Muscle of back (tissue), 3 donors: ENCODE measurements at regions not wholly inside any gene's neighbourhood (a gene's known extent, or its start where the extent isn't known, plus 50 kb on each side); places are given as distances from the start of the nearest gene placed in this dataset.
"Not testable (repeated sequence)": the region's sequence is repeated elsewhere in the genome, so short reads cannot be mapped to it uniquely, and the experiment has no call there.

Experiments
- DNase-seq, 3 donors: peaks; one replicate each; pipeline versions ENCODE4 v3.0.0 to v3.0.0-alpha.2; 2013

DNA sequence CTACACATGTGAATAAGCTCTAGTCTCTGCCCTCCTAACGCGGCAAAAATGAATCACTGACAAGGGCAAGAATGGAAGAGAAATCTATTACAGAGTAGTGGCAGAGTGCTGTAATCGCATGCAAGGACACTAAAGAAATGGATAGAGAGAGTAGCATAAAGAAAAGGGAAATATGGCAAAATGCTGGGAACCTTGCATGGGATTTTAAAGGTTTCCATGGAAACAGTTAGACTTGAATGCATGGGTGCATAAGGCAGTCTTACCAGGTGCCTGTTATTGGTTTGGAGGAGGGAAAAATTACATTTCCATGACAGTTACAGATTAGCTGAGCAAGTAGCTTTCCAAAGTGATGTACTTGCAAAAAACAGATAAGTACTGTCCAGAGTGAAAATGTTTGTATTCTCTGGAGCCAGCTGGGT lies 233.4 kb downstream of the PTN start:
- peak in 1 of 3 donors; percentile 33 for DNase-seq

DNA sequence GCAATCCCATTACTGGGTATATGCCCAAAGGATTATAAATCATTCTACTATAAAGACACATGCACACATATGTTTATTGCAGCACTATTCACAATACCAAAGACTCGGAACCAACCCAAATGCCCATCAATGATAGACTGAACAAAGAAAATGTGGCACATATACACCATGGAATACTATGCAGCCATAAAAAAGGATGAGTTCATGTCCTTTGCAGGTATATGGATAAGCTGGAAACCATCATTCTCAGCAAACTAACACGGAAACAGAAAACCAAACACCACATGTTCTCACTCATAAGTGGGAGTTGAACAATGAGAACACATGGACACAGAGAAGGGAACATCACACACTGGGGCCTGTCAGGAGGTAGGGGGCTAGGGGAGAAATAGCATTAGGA lies 235.7 kb downstream of the PTN start:
- not testable (repeated sequence) for DNase-seq

DNA sequence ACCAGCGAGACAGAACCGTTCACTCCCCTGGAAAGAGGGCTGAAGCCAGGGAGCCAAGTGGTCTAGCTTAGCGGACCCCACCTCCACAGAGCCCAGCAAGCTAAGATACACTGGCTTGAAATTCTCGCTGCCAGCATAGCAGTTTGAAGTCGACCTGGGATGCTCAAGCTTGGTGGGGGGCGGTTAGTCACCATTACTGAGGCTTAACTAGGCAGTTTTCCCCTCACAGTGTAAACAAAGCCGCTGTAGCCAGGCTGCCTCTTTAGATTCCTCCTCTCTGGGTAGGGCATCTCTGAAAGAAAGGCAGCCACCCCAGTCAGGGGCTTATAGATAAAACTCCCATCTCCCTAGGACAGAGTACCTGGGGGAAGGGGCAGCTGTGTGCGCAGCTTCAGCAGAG lies 235.1 kb downstream of the CHRM2 start:
- not testable (repeated sequence) for DNase-seq

DNA sequence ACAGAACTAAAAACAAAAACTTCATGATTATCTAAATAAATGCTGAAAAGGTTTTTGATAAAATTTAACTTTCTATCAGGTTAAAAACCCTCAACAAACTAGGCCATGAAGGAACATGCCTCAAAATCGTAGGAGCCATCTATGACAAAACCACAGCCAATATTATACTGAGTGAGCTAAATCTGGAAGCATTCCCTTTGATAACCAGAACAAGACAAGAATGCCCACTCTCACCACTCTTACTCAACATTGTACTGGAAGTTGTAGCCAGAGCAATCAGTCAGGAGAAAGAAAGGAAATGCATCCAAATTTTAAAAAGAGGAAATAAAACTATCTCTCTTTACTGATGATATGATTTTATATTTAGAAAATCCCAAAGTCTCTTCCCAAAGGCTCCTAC lies 228.7 kb downstream of the CHRM2 start:
- no peak for DNase-seq

DNA sequence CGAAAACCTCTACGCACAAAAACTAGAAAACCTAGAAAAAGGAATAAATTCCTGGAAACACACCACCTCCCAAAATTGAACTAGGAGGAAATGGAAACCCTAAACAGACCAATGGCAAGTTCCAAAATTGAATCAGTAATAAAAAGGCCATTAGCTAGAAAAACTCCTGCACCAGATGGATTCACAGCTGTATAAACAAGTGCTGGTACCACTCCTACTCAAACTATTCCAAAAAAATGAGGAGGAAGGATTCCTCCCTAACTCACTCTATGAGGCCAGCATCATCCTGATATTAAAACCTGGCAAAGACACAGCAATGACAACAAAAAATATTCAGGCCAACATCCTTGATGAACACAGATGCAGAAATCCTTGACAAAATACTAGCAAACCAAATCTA lies 228.2 kb downstream of the CHRM2 start:
- DNase-seq = peak in 1 of 3 donors; percentile 17

DNA sequence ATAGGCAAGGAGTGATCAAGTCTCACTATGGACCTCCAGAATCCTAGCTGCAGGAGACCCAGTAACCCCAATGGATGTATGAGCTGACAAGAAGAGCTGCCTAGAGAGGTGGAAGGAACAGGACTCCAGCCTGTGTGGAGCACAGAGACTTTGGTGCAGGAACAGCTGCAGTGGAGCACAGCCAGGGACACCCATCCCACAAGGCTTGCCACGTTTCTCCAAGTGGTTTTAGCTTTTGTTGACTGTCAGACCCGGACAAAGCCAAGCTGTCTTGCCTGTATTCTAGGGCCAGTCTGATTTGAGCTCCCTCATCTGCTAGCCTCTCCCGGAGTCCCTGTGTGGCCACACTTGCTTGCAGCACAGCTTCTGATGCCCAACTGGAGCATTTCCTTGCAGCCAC lies 224.7 kb downstream of the CHRM2 start:
- no peak for DNase-seq

DNA sequence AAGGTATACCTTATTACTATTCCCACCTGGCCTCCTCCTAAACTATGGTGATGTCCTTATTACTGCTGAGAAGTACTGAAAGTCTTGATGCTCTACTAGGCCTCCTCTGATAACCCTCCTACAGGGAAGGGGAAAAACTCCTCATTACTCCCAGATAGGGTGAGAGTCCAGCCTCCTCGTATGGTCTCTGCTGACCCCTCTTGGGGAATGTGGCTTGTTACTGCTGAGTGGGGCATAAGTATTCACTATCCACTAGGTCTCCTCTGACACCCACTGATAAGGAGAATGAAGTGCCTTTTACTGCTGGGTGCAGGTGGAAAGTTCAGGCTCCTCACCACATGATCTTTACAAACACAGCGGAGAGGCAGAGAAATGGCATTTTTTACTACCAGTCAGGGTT lies 222.9 kb downstream of the CHRM2 start:
- DNase-seq = no peak

DNA sequence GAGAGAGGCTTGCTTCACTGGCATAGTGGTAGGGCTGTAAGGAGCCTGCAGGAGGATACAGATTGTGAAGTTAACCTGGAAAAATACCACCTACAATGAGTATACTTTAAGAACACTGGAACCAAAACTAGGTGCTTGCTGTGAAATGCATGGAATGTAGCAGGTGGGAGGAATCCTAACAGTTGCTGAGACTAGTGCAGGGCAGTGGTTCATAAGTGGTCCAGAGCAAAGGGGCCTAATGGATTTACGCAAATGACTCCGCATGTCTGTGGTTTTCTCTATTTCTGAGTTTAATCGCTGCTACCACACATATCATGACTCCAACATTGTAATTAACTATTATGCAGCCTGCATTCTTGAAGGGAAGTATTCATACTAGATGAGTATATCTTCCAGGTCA lies 218.4 kb downstream of the CHRM2 start:
- DNase-seq = no peak

DNA sequence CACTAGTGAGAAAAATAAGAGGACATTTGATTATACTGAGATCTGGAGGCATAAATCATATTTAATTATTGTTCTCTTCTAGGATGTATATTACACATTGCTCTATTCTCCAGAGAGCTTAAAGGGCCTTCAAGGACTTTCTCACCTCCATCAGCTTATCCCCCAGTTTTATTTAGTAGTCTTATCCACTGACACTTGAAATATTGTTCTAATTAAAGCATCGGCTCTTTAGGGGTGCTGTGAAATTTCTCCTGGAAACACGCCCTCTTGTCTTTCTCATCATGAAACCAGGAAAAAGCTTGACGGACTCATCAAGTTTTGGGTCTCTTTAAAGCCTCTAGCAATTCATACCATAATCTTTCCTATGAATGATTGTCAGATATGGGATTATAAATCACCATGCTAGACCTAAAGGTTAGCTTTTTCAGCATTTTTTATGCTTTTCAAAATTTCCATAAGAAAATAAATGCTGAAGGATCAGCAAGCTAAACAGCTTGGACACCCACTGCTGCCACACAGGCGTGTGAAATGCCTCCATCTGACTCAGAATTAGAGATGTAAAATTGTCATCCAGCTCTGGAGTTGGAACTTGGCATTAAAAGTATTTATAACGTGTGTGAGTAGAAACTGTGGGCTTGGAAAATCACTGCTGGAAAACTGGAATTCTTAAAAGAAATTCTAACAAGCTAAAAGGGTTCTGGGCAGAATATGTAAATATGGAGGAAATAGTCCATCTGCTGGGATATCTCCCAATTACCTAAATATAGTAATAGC lies 216.3 kb downstream of the CHRM2 start:
- DNase-seq = peak in 1 of 3 donors; percentile 11

DNA sequence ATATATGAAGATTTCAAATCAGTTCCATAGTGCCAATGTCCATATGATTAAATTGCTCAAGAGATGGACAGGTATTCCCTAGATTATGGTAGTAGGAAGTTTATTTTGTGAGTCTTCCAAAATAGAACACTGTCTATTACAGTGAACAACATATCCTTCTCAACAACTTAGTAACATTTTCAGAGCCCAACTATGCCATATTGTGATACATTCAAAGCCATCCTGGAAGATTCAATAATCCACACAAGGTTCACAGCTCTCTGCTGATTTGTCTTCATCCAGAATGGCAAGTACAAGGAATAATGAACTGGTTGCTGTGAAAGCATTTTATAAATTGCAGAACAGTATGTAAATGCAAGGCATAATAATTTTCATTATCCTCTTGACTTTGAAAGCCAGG lies 213.9 kb downstream of the CHRM2 start:
- no peak for DNase-seq

DNA sequence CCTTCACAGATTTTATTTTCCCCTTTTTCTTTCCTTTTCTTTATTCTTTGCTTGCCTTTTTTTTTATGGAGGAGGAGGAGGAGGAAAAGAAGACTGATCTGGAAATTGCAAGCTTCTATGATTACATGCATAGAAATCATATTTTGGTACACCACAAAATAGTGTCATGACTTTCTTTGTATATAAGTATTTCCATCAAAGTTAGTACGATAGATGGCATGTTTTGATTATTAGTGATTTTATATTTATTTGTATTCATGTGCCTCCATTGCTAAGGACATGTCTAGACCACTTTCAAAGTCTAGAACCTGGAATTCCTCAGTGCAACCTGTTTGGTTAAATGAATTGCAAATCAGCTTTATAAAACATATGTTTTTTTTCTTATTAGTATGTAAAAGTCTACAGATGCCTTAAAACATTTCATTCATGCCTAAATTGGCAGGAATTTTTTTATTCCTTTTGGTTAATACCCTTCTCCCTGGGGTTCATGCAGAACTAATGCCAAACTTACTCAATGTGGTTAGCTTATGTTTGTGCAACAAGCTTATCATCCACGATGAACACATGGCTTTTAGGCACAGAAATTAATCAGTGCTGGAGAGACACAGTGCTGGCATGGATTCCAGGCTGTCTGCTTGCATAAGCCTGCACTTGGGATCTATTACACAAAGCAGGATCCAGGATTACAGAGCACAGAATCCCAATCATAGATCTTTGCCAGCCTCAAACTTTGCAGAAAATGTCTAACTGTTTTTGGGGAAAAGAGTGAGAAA lies 213.1 kb downstream of the CHRM2 start:
- peak; percentile 61 to 83 (median 80) for DNase-seq

DNA sequence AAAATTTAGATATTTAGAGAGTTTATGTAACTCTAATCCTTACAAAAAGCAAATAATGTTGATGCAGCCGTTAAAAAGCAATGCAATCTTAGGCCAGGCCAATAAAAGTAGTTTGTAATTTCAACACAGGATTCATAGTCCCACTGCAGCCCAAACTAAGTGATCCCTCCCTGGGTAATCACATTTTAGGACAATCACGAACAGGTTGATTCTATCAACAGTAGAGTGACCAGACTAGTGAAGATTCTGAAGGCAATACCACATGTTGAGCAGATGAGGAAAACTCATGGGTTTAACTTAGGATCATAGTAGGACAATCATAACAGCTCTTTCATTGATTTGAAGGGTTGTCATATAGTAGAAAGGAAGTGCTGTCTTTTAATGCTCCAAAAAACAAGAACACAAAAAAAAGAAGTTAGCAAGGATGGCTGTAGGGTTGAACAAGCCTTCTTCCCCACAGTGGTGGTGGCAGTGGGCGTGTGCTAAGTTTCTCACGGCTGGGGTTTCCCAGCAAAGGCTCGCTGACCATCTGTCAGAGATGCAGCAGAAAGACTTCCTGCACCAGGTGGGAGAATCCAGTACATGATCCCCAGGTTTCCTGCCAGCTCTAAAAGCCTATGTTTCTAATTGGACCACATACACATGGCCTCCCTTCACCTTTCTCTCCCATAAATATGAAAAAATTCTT lies 212.2 kb downstream of the CHRM2 start:
- no peak for DNase-seq

DNA sequence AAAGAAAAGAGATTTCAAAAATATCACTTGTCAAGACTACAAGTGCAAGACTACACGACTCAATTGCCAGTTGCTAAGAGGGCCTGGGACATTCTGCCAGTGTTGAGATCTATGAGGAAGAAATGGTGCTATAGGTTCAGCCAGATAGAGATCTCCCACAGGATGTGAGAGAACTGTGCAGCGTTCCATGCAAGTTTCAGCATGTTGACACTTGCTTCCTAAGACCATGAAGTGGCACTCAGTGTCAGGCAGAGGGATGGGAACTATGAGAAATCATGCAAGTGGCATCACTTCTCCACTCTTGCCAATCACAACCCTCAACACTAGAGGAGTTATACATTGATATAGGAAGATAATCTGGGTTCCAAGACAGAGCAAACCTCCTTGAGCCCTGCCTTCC lies 210.3 kb downstream of the CHRM2 start:
- DNase-seq = no peak

DNA sequence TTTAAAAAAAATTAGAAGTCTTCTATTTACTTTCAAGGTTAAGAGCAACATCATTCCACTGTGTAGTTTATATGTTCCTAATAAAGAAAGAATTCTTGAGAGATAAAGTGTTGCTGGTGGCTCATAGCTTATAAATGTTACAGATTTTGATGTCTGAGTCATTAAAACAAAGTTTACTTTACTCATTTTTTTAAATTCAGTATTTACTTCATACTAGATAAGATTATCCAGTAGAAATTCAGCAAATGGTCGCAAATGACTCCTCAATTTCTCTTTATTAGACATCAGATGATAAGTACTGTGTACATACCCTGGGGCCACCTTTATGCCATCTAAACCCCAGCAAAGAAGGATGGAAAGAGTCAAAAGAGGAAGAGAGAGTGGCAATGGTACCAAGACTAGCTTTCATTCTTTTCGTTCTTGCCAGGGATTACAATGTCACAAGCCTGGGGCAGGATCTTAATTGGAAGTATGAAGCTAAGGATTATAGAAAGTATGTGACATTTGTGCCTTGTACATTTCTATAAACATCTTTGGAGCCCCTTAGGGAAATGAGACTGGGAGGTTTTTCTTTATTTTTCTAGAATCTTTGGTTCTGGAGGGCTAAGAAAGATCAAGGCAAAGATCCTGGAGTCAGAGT lies 206.1 kb downstream of the CHRM2 start:
- peak in 1 of 3 donors; percentile 21 for DNase-seq

DNA sequence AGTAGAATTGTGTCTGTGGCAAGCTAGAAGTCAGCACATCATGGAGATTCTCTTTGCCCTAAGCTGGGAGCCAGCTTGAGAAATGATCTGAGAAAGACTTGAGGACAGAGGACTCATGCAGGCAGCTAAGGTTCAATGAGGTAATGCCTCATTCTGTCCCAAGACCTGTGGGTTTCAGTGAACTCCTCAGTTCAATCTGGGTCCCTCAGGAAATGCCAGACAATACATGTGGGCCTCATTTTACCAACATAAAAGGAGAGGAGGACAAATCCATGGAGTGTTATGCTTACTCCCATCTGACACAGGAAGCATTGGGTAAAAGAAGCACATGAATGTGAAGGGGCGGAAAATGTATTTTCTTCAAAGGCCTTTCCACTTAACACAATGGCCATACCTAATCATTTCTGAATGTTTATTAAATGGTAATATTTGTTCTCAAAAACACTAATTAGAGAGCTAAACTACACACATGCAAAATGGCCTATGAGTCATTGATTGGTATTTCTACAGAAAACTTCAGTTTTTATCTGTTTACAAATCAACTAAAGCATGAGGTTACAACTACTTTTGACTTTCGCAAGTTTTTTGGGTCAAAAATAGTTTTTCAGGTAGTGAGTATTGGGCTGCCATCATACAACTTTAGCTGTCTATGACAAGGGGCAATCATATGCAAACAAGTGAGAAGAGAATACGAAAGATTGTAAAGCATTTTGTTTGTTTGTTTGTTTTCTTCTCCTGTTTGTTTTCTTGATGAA lies 205.3 kb downstream of the CHRM2 start:
- no peak for DNase-seq
